ENCODE measurements at regions not wholly inside any gene's neighbourhood (a gene's known extent, or its start where the extent isn't known, plus 50 kb on each side); places are given as distances from the start of the nearest gene placed in this dataset.
"Not testable (repeated sequence)": the region's sequence is repeated elsewhere in the genome, so short reads cannot be mapped to it uniquely, and the experiment has no call there.

GRCh38 chr17:73859439-73860008, 215.3 kb upstream of the SDK2 start:
- not testable (repeated sequence) for DNase-seq

GRCh38 chr17:73861543-73861942, 217.3 kb upstream of the SDK2 start:
- no peak for DNase-seq

DNA sequence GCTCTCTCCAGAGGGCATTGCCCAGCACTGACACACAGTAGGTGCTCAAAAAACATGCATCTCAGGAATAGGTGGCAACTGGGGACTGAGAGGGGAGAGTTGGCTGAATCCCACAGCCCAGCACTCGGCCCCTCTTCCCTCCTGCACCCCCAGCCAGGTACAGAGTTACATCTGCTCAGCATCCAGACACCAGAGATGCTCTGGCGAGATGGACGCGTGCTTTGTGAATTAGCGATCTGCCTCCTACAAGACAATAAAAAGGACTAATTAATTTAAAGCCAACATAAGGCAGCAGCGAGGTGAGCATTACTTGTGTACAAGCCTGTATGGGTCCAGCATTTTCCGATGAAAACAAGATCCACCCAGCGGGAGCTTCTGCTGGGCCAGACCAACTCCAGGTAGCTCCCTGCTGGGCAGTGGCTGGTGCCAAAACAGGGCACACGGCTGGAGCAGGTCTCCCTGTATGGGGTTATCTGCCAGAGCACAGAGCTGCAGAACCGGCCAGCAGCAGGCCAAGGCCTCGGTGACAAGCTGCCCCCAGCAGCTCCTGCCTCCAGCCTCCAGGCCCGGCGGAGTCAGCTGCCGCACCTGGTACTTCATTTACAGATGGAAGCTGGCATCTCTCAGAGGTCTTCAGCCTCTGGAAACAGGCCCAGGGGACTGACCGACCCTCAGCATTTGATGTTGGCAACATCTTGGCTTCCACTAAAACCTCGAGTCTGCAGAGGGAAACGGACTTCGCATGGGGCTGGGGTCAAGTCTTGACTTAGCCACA, 219.7 kb upstream of the SDK2 start:
- DNase-seq, result no peak

- DNase-seq, result no peak
Observed at GRCh38 chr17:73865831-73866230, 221.6 kb upstream of the SDK2 start.

GRCh38 chr17:73867056-73867455, 222.8 kb upstream of the SDK2 start:
- no peak for DNase-seq

GRCh38 chr17:73870068-73870467, 225.8 kb upstream of the SDK2 start:
- no peak for DNase-seq

DNA sequence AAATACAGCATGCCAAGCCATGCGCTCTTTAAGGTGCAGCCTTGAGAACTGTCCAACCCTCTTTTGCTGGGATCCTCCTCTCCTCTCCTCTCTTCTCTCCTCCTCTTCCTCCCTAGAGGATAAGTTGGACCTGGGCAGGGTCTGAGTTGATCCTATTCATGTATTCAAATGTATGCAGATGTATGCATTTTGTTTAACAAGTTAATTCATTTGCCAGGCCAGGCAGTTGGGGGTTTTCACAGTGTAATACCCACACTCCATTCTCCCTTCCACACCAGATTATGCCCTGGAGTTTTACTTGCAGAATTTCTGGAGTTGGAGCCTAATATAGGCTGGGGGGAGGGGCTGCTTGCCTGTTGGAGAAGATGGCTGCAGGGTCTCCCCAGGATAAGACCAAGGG, 226.2 kb upstream of the SDK2 start:
- no peak for DNase-seq

DNA sequence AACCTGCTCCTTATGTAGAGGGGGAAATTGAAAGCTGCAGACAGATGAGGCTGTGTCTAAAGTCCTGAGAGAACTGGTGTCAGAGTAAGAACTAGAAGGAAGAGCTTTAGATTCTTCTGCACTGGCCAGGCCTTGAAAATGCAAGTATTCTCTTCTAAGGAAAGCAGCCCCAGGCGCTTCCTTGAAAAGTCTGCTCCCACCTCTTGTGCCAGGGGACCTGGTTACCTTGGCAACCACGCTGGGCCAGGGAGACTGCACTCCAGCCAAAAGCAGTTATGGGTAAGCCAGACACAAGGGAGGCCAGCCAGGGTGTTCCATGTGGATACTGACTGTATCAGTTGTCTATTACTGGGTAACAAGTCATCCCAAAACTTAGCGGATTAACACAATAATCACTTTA, 228.6 kb upstream of the SDK2 start:
- DNase-seq, result no peak

GRCh38 chr17:73874008-73874720, 229.9 kb upstream of the SDK2 start:
- DNase-seq, result no peak

DNA sequence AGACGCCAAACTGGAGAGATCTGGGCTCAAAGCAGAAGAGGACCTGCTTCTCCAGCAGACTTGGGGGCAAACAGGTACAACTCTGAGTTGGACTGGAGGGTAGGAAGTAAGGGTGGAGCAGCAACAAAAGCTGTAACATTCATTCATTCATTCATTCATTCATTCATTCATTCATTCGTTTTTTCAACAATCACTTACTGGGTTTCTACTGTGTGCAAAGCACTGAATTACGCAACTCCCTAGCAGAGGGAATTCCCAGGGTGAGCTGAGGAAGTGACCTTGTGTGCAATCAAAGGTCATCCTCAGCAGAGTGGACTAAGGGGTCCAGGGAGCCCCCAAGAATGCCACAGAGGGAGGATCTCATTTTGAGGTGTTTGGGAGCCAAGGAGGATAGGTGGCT, 231.1 kb upstream of the SDK2 start:
- no peak for DNase-seq

DNA sequence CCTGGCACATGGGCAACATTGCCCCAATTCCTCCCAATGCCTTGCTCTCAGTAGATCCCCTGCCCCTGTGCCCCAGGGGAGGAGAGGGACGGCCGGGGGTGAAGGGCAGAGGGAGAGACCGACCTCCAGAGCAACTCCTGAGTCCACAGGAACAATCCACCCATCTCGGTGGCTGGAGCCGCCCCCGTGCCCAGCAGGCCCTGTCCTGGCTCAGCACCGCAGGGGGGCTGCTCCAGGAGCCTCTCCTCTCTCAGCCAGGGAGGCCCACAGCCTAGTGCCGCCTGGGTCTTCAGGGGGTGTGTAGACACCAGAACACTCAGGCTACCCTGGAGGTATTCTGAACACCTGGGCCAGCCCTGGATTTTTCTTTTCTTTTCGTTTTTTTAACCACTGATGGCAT, 233.7 kb upstream of the SDK2 start:
- no peak for DNase-seq

DNA sequence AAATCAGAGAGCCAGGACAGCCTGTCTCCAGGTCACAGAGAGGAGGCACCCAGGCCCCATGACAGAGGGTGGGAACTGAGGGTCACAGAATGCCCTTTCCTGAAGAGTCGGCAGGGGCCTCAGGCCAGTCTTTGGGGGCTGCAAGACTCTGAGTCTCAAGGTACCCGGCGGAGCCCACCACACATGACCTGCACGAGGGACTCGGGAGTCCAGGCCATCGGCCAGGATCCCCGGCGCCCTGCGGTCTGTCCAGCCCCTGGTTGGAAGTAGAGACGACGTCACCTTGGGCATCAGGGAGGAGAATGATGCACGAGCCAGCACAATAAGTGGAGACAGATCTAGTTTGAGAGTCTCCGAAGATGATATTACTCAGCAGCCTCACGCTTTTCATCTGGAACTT, 234.7 kb upstream of the SDK2 start:
- DNase-seq, result no peak

- DNase-seq, result no peak
Observed at GRCh38 chr17:73879987-73880386, 235.7 kb upstream of the SDK2 start.

DNA sequence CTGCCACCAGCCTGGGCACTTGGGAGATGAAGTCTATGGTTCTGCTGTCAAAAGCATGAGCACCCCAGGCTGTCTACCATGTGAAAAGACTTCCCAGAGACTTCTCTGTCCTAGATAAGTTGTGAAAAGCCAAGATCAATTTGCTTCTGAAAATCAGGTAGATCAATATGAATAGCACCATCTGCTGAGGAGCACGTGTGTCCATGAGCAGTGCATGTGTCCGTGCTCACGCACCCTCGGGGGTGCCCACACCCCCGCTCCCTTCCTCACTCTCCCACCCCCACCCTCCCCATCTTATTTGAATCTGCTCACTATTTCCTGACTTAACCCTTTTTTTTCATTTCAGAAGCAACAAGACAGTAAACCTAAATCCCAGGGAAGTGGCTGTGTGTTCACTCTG, 238.3 kb upstream of the SDK2 start:
- DNase-seq, result no peak

DNA sequence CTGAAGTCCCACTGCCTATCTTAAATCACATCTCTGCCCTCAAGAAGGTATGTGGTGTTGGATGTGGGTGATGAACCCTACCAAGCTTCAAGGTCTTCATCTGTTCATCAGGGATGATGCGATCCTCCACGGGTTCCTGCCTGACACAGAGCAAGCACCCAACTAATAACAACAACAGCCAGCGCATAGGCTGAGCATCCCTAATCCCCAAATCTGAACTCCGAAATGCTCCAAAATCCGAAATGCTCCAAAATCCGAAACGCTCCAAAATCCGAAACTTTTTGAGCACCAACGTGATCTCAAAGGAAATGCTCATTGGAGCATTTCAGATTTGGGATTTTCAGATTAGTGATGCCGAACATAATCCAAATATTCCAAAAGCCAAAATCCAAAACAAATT, 238.9 kb upstream of the SDK2 start:
- no peak for DNase-seq

DNA sequence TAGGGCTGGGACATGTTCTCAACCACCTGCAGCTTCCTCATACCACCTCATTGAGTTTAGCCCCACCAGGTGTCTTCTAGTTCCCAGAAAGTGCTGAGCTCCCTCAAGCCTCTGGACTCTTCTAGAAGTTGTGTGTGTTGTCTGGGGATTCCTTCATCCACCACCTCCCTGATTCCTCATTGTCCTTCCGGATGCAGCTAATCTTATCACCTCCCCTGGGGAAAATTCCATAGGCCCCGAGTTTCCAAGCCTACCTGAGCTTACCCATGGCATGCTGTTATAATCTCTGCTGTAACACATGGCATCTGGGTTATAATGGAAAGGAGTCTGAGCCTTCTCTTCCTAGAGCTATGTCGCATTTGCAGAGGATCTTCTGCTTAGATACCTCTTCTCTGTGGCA, 243.5 kb upstream of the SDK2 start:
- no peak for DNase-seq

DNA sequence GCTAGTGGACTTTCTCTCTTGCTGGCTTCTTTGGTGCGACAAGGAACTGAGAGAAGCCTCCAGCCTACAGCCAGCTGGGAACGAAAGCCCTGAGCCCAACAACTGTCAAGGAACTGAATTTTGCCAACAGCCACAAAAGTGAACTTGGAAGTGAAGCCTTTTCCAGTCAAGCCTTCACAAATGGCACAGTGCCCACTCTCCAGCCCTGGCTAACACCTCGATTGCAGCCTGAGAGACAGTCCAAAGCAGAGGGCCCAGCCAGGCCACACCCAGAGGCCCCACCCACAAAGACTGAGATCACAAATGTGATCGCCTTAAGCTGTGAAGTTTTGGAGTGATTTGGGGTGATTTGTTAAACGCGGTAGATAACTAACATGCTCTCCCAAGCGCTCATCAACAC, 244.6 kb upstream of the SDK2 start:
- DNase-seq, result peak; percentile 50

DNA sequence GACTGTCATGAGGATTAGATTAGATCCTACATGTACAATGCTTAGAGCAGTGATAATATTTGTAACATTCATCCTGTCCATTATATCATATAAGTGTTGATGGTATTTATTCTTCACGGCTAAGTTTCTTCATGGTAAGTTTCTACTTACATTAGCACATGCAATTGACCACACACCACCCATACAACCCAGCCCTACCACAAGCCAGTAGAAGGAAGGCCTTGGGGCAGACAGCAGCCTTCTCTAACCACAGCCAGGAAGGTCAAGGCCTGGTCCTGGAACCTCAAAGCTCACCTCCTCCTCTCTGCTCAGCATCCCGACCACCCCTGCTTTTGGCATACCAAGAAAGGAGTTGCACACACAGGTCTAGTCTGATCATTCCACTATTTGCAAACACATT, 245.2 kb upstream of the SDK2 start:
- DNase-seq, result no peak

DNA sequence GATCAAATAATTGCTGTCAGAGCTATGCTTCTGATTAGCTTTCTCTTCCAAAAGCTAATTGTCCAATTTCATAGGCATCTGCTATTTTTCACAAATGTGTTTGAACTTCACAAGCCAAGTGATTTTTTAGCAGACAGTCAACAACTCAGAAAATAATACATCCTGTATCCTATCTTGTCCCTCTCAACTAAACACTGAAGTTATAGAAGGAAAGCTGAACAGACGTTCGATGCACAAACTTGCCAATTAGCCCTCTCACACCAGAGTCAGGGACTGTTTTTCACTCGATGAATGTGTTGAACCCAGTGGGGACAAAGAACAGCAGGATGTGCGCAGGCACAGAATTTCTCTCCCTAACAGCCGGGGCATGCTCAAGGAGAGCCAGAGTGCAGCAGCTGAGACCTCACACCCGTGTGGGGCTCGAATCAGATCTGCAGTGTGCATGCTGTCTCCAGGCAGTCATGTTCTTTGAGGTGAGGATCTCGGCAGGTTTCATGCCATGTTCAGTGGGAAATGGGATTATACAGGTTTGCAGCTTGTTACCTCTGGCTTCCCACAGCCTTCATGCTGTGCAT, 246.7 kb upstream of the SDK2 start:
- DNase-seq, result no peak

GRCh38 chr17:73895157-73895556, 250.9 kb upstream of the SDK2 start:
- DNase-seq, result no peak

- DNase-seq, result no peak
Observed at GRCh38 chr17:73896966-73897365, 252.7 kb upstream of the SDK2 start.

DNA sequence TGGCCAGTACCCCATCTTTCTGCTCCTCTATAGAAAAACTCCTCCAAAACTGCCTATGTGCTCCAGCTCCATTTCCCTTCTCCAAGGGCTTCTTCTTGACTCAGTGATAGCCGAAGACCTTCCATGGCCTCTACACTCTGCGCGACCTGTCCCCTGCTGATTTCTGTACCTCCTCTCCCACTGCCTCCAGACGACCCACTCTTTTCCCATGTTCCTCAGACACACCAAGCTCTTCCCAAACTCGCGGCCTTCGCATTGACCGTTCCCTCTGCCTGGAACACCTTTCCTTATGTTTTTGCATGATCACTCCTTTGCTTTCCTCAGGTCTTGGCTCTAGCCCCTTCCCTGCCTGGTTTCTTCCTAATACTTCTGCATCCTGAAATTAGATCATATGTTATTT, 255.6 kb upstream of the SDK2 start:
- DNase-seq, result no peak

- no peak for DNase-seq
Observed at GRCh38 chr17:73900516-73900915, 256.3 kb upstream of the SDK2 start.

DNA sequence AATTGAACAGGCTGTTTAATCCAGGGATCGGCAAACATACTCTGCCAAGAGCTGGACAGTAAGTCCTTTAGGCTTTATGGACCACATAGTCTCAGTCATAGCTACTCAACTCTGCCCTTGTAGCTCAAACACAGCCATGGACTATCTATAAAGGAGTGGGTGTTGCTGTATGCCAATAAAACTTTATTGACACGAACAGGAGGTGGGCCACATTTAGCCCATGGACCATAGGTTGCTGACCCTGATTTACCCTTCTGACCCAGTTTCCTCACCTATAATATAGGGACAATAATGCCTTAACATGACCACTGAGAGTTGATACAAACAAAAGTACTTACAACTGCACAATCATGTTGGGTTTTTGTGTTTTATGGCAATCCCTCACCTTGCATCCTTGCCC, 257.0 kb upstream of the SDK2 start:
- no peak for DNase-seq
